Loucy (cell line): ENCODE measurements at regions not wholly inside any gene's neighbourhood (a gene's known extent, or its start where the extent isn't known, plus 50 kb on each side); places are given as distances from the start of the nearest gene placed in this dataset.

ENCODE experiments used
- H2AFZ ChIP-seq: fragments of 200-600 bp; sonication (generic); 2 replicates; pipeline ENCODE4 v1.6.0; 2016; ENCODE audit warnings: antibody characterized with exemption, mild to moderate bottlenecking, low read length, moderate library complexity
- H3F3A ChIP-seq: fragments of 200-600 bp; 2 replicates; pipeline ENCODE4 v1.6.0; 2016; ENCODE audit warnings: antibody characterized with exemption, low read depth, mild to moderate bottlenecking
- H3K27me3 ChIP-seq: fragments of 200-600 bp; sonication (generic); 2 replicates; pipeline ENCODE4 v1.6.1; 2014; ENCODE audit warnings: low read length, mild to moderate bottlenecking; ENCODE audit not compliant: insufficient read depth, poor library complexity, severe bottlenecking
- H3K36me3 ChIP-seq: fragments of 200-600 bp; sonication (generic); 2 replicates; pipeline ENCODE4 v1.6.1; 2016; ENCODE audit warnings: low read length; ENCODE audit not compliant: insufficient read depth
- H3K4me1 ChIP-seq: fragments of 200-600 bp; sonication (generic); 2 replicates; pipeline ENCODE4 v1.5.1; 2014; ENCODE audit warnings: low read length, mild to moderate bottlenecking; ENCODE audit not compliant: insufficient read depth, poor library complexity, severe bottlenecking
- H3K4me2 ChIP-seq: fragments of 200-600 bp; sonication (generic); 2 replicates; pipeline ENCODE4 v1.6.0; 2014; ENCODE audit warnings: antibody characterized with exemption, low read length, low read depth, mild to moderate bottlenecking; ENCODE audit not compliant: poor library complexity, severe bottlenecking
- H3K4me3 ChIP-seq: fragments of 200-600 bp; sonication (generic); 2 replicates; pipeline ENCODE4 v1.5.1; 2014; ENCODE audit warnings: low read length, mild to moderate bottlenecking, mixed read lengths; ENCODE audit not compliant: poor library complexity, severe bottlenecking
- H3K79me2 ChIP-seq: fragments of 200-600 bp; sonication (generic); 2 replicates; pipeline ENCODE4 v1.6.1; 2014; ENCODE audit warnings: low read length; ENCODE audit not compliant: insufficient read depth
- H3K9ac ChIP-seq: fragments of 200-600 bp; sonication (generic); 2 replicates; pipeline ENCODE4 v1.6.0; 2014; ENCODE audit warnings: mild to moderate bottlenecking, low read depth, low read length, moderate library complexity; ENCODE audit not compliant: poor library complexity, severe bottlenecking
- H3K9me2 ChIP-seq: fragments of 200-600 bp; sonication (generic); replicated peaks from 2 replicates; pipeline ENCODE4 v1.6.1; 2016; ENCODE audit warnings: low read depth, low read length, mixed read lengths
- H3K9me3 ChIP-seq: fragments of 200-600 bp; sonication (generic); 2 replicates; pipeline ENCODE4 v1.6.1; 2014; ENCODE audit warnings: mild to moderate bottlenecking, antibody characterized with exemption, low read length, low read depth; ENCODE audit not compliant: insufficient read depth
- H4K20me1 ChIP-seq: fragments of 200-600 bp; sonication (generic); 2 replicates; pipeline ENCODE4 v1.6.0; 2014; ENCODE audit warnings: antibody characterized with exemption, low read length, mild to moderate bottlenecking; ENCODE audit not compliant: insufficient read depth, poor library complexity, severe bottlenecking
- CTCF ChIP-seq: fragments of 200-600 bp; sonication (generic); conservative IDR thresholded peaks from 2 replicates; pipeline ENCODE4 v1.5.1; 2014; ENCODE audit warnings: mild to moderate bottlenecking, antibody characterized with exemption, low read length
- EZH2phosphoT487 ChIP-seq: fragments of 200-600 bp; IDR thresholded peaks from 2 replicates; pipeline ENCODE4 v1.6.1; 2018; ENCODE audit warnings: antibody characterized with exemption, mild to moderate bottlenecking, moderate library complexity, borderline replicate concordance

GRCh38 chr13:106138620-106139019 is 396.8 kb downstream of the EFNB2 start:
- Histone ChIP-seq H3K4me2 (no peak overlapping the region), H4K20me1 (no peaks in the 10 kb centered on the region), H3K4me3 (no peak overlapping the region), H3F3A (no peaks in the 10 kb centered on the region), H3K4me1 (no peaks in the 10 kb centered on the region), H3K79me2 (no peaks in the 10 kb centered on the region), H2AFZ (no peak overlapping the region), H3K27me3 (no peaks in the 10 kb centered on the region), H3K9me2 (no peaks in the 10 kb centered on the region), H3K36me3 (no peaks in the 10 kb centered on the region), H3K9me3 (peaks cover 4% of the 10 kb centered on the region; the same call in 1 of the 2 replicates), H3K9ac (no peak overlapping the region)
- no peak for TF ChIP-seq EZH2phosphoT487
- TF ChIP-seq CTCF = no peak

GRCh38 chr13:106133025-106133424 is 402.4 kb downstream of the EFNB2 start:
- Histone ChIP-seq H2AFZ (no peak overlapping the region), H4K20me1 (no peaks in the 10 kb centered on the region), H3K27me3 (no peaks in the 10 kb centered on the region), H3K4me2 (no peak overlapping the region), H3K9me3 (peaks cover 6% of the 10 kb centered on the region; the same call in 1 of the 2 replicates), H3F3A (no peaks in the 10 kb centered on the region), H3K9ac (no peak overlapping the region), H3K36me3 (no peaks in the 10 kb centered on the region), H3K9me2 (no peaks in the 10 kb centered on the region), H3K79me2 (no peaks in the 10 kb centered on the region), H3K4me3 (no peak overlapping the region), H3K4me1 (no peaks in the 10 kb centered on the region)
- TF ChIP-seq EZH2phosphoT487 (no peak), CTCF (no peak)

GRCh38 chr13:106132216-106132615 is 403.2 kb downstream of the EFNB2 start:
- Histone ChIP-seq H4K20me1 (no peaks in the 10 kb centered on the region), H3K9me3 (peaks cover 8% of the 10 kb centered on the region; the same call in 1 of the 2 replicates), H3K79me2 (no peaks in the 10 kb centered on the region), H3K4me1 (no peaks in the 10 kb centered on the region), H3K4me3 (no peak overlapping the region), H3K36me3 (no peaks in the 10 kb centered on the region), H3K9ac (no peak overlapping the region), H3K9me2 (no peaks in the 10 kb centered on the region), H3K27me3 (no peaks in the 10 kb centered on the region), H2AFZ (no peak overlapping the region), H3K4me2 (no peak overlapping the region), H3F3A (no peaks in the 10 kb centered on the region)
- TF ChIP-seq EZH2phosphoT487 (no peak), CTCF (no peak)
